Mononuclear cell (primary cell): ENCODE measurements at regions not wholly inside any gene's neighbourhood (a gene's known extent, or its start where the extent isn't known, plus 50 kb on each side); places are given as distances from the start of the nearest gene placed in this dataset.
"Not testable (repeated sequence)": the region's sequence is repeated elsewhere in the genome, so short reads cannot be mapped to it uniquely, and the experiment has no call there.

ENCODE experiments used
- H3K27me3 ChIP-seq: 2 replicates; pipeline ENCODE4 v1.6.0; 2011; ENCODE audit warnings: low read length, control low read depth; ENCODE audit not compliant: insufficient read depth
- H3K4me1 ChIP-seq: 2 replicates; pipeline ENCODE4 v1.5.1; 2011; ENCODE audit warnings: mild to moderate bottlenecking, low read length, control low read depth; ENCODE audit not compliant: insufficient read depth
- H3K4me3 ChIP-seq: 2 replicates; pipeline ENCODE4 v1.5.1; 2011; ENCODE audit warnings: mild to moderate bottlenecking, low read length, moderate library complexity
- H3K9me3 ChIP-seq: 2 replicates; pipeline ENCODE4 v1.5.1; 2011; ENCODE audit warnings: low read depth, mild to moderate bottlenecking, control low read depth, low read length

DNA sequence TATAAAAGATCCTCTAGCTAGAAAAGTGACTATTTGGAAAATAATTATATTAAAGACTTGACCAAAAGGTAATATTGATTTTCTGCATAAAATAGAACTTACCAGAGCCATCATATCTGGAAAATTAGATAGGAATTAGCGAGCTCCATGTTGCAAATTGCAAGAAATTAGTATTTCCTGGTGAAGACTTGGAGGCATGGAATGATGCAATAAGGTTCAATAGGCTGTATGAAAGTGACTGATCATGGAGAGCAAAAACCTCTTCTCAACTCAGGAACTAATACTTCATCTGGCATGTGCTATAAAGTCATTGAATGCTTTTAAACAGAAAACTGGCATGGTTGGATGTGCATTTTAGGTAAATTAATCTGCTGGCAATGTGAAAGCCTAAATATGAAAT is 66.3 kb upstream of the UFM1 start:
- Histone ChIP-seq H3K9me3 (no peaks in the 10 kb centered on the region), H3K4me3 (no peak overlapping the region), H3K4me1 (no peaks in the 10 kb centered on the region), H3K27me3 (no peaks in the 10 kb centered on the region)

DNA sequence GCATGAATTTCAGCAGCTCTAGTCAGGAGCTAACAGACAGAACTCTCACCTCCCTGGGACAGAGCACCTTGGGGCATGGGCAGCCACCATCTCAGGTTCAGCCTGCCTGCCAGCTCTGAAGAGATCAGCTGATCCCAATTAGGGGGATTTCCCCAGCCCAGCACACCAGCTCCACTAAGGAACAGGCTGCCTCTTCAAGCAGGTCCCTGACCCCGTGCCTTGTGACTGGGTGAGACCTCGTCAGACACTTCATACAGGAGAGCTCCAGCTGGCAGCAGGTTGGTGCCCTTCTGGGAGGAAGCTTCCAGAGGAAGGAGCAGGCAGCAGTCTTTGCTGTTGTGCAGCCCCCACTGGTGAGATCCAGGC is 84.5 kb upstream of the UFM1 start:
- Histone ChIP-seq H3K4me3 (no peak overlapping the region), H3K9me3 (no peaks in the 10 kb centered on the region), H3K4me1 (no peaks in the 10 kb centered on the region), H3K27me3 (no peaks in the 10 kb centered on the region)

DNA sequence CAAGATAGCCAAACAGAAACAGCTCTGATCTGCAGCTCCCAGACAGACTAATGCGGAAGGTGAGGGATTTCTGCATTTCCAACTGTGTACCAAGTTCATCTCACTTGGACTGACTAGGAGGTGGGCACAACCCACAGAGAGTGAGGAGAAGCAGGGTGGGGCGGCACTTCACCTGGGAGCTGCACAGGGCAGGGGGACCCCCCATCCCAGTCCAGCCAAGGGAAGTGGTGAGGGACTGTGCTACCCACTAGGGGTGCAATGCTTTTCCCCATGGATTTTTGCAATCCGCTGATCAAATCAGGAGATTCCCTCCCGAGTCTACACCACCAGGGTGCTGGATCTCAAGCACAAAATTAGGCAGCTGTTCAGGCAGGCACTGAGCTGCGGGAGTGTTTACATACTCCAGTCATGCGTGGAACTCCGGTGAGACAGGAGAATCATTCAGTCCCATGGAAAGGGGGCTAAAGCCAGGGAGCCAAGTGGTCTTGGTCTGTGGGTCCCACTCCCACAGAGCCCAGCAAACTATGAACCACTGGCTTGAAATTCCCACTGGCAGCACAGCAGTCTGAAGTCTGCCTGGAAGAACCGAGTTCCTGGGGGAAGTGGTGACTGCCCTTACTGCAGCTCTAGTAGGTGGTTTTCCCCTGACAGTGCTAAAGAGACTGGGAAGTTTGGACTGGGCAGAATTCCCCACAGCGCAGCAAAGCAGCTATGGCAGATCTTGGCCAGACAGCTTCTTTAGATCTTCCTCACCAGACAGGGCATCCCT is 85.1 kb upstream of the UFM1 start:
- Histone ChIP-seq H3K4me1 (no peaks in the 10 kb centered on the region), H3K27me3 (no peaks in the 10 kb centered on the region), H3K4me3 (no peak overlapping the region), H3K9me3 (no peaks in the 10 kb centered on the region)

DNA sequence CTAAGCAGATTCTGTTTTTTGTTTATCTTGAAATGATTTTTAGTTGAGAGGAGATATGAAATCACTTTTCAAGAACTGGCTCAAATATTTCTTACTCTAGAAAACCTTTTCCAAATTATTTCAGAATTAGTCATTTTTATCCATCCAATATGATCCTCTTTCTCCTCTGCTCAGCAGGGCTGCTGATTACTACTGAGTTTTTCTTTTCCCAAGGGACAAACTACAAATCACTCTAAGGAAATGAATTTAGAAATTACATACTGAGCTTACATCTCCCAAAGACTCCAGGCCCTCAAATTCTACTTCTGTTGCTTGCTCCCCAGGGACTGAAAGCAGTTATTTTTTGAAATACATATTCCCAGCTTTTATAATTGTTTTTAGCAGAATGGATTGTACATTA is 87.4 kb upstream of the UFM1 start:
- no peaks in the 10 kb centered on the region for H3K27me3 ChIP-seq
- no peak overlapping the region for H3K4me3 ChIP-seq
- no peaks in the 10 kb centered on the region for H3K9me3 ChIP-seq
- H3K4me1 ChIP-seq = no peaks in the 10 kb centered on the region

DNA sequence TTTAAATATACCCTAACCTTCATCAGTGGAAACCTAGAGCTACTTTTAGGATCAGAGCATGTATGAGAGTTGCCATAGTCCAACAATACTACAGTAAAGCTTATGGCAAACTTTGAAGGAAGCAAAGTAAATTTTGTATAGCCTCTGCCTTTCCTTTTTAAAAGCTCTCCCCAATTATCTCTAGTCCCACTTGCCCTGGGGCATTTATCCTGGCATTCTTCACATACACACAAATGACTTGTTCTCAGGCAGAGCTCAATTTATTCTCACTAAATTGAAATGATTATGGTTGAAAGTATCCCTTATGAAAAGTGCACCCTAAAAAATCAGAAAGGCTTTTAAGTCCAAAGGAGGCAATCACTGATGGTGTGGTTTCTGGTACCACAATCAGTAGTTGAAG is 94.1 kb upstream of the UFM1 start:
- no peaks in the 10 kb centered on the region for H3K27me3 ChIP-seq
- no peaks in the 10 kb centered on the region for H3K4me1 ChIP-seq
- H3K4me3 ChIP-seq = no peak overlapping the region
- H3K9me3 ChIP-seq = no peaks in the 10 kb centered on the region

DNA sequence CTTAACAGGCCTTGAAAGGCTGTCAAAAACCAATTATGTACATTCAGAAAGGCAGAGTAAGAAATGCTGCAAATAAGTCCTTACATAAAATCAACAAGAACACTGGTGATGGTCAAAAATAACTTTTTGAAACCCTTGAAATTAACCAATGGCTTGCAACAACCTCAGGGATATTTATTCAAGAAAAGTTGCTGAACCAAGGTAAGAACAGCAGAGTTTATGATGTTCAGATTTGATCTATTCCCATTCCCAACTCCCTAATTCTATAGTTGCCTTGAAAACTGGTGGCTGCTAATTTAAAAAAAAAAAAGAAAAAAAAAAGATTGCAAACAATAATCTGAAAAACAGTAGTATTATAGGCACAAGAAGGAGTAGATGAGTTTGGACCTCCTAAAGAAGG is 109.8 kb upstream of the UFM1 start:
- H3K4me1 ChIP-seq = no peaks in the 10 kb centered on the region
- H3K4me3 ChIP-seq = no peak overlapping the region
- H3K9me3 ChIP-seq = no peaks in the 10 kb centered on the region
- H3K27me3 ChIP-seq = no peaks in the 10 kb centered on the region

DNA sequence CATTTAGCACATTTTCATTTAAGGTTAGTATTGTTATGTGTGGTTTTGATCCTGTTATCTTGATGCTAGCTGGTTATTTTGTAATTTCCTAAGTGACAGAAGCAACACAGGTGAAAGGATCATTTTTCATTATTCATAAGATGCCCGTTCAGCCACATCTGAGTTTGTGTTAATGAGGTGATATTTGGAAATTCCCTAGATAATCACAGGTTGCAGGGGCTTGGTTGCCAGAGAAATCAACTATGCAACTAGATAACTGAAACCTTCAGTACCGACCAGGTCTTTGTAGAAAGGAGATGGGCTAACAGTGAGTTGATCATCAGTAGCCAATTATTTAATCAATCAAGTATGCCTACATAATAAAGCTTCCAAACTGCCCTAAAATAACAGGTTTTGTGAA is 121.3 kb upstream of the UFM1 start:
- no peaks in the 10 kb centered on the region for H3K4me1 ChIP-seq
- H3K27me3 ChIP-seq = no peaks in the 10 kb centered on the region
- H3K9me3 ChIP-seq = no peaks in the 10 kb centered on the region
- H3K4me3 ChIP-seq = no peak overlapping the region

DNA sequence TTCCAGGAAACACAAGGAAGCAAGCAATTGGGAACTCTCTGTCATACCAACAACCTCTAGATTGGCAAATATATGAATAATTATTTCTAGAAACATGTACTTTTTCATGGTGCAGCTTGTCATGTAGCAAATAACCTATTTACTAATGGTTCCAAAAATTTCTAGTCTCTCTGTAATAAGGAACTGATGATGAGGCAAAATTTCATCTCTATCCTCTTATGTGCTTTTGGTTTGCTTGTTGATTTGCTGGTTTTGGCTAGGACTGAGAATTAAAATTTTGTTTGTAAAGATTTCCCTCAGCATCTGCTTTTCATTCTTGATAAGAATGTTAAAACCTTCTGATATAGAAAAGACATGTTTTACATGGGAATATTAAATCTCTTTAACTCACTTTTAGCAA is 123.2 kb upstream of the UFM1 start:
- Histone ChIP-seq H3K9me3 (no peaks in the 10 kb centered on the region), H3K4me1 (no peaks in the 10 kb centered on the region), H3K27me3 (no peaks in the 10 kb centered on the region), H3K4me3 (no peak overlapping the region)

DNA sequence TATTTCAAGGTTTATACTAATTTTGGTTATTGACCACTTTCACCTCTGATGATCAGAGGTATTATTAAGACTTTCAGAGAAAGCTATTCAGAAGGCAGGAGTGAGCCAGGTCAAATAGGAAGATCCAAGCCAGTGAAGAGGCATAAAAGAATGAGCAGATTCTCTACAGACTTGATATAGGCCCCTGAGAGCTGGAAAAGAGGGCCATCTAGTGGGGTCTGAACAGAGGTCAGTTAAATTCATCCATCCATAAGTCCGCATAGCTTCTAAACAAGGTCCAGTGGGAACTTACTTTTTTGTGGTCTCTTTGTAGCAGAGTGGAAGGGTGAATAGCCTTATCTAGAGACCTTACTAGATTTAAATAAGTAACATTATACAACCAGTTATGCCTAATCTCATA is 126.6 kb upstream of the UFM1 start:
- H3K27me3 ChIP-seq = no peaks in the 10 kb centered on the region
- no peak overlapping the region for H3K4me3 ChIP-seq
- no peaks in the 10 kb centered on the region for H3K4me1 ChIP-seq
- H3K9me3 ChIP-seq = no peaks in the 10 kb centered on the region

DNA sequence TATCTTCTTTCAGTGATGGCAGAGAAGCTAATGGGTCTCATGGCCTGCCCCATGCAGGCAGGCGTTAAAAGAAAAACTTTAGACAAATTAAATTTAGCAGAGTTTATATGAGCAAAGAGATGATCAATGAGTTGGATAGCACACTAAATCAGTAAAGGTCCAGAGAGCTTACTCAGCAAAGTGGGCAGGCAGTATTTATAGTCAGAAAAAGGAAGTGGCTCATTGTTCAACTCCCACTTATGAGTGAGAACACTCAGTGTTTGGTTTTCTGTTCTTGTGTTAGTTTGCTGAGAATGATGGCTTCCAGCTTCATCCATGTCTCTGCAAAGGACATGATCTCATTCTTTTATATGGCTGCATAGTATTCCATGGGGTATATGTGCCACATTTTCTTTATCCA is 128.5 kb upstream of the UFM1 start:
- H3K4me1 ChIP-seq, H3K4me3 ChIP-seq: not testable (repeated sequence)

DNA sequence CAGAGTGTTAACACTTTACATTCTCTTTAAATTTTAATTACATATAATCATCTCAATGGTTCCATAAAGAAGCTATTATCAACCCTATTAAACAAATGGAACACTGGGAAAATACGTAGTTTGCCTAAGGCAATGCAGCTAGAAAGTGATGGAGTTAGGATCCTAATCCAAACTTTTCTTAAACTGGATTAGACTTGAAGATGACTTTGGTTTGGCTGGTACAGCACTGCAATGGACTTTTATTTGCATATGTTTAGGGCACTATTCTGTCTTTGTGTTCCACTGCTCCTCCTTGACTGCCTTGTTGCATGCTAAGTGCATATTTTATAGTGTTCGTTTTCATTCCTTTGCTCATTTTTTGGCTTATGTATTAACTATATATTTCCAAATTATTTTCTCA is 133.5 kb upstream of the UFM1 start:
- no peak overlapping the region for H3K4me3 ChIP-seq
- no peaks in the 10 kb centered on the region for H3K27me3 ChIP-seq
- H3K9me3 ChIP-seq = no peaks in the 10 kb centered on the region
- H3K4me1 ChIP-seq = no peaks in the 10 kb centered on the region

More for the DNA sequence above, 128.5 kb upstream of the UFM1 start:
- not testable (repeated sequence) for H3K9me3 ChIP-seq, H3K27me3 ChIP-seq

DNA sequence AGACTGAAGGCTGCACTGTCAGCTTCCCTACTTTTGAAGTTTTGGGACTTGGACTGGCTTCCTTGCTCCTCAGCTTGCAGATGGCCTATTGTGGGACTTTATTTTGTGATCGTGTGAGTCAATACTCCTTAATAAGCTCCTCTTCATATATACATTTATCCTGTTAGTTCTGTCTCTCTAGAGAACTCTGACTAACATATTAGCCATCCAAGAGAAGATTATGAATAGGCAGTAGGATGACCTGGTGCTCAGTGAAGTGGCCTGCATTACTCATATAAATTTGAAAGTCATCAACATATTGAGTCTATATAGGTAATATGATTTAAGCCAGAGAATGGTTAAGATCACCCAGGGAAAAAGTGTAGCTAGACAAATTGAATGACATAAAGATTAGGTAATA is 136.3 kb upstream of the UFM1 start:
- Histone ChIP-seq H3K27me3 (no peaks in the 10 kb centered on the region), H3K9me3 (no peaks in the 10 kb centered on the region), H3K4me3 (no peak overlapping the region), H3K4me1 (no peaks in the 10 kb centered on the region)

DNA sequence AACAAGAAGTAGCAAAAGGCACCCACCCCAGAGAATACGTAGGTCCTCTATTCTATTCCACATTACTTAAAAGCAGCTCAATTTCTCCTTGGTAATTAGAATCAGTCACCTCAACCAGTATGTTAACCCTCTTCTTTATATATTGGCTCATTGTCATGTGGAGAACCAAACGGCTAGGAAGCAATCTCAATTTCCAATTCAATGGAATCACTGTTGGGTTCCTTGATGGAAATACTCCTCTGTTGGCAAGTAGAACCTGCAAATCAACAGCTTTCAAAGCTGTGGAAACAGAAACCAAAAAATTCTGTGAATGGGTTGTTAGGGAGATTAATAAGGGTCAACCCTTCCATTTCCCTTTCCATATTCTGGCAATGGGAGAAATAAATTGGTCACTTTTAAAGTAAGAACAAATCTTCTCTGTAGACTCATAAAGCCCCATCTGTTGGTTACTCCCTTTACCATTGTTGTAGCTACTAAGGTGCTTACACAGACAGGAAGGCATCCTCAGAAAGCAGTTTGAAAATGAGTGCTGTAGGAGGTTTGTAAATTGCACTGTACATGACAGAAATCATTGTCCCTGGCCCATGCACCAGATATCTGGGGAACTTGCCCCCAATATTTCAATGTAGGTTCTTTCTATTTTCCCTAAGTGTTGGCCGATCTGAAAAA is 138.6 kb upstream of the UFM1 start:
- no peak overlapping the region for H3K4me3 ChIP-seq
- H3K4me1 ChIP-seq = no peaks in the 10 kb centered on the region
- no peaks in the 10 kb centered on the region for H3K9me3 ChIP-seq
- H3K27me3 ChIP-seq = no peaks in the 10 kb centered on the region

DNA sequence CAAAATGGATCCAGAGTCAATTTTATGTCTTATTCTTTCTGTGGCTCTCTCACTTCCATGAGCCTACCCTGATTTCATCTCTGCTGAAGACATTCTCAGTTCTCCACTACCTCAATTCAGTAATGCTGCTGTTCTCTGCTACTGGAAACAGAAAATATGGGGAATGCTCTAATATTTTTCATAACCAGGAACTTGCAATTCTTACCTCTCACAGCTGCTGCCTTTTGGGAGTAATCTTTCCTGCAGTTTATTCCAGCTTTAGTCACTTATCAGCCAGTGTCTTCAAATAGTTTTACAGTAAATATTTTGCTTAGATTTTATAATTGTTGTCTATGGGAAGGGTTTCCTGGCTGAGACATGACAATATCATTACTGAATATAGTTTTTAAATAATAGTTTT is 145.1 kb upstream of the UFM1 start:
- H3K4me1 ChIP-seq = no peaks in the 10 kb centered on the region

DNA sequence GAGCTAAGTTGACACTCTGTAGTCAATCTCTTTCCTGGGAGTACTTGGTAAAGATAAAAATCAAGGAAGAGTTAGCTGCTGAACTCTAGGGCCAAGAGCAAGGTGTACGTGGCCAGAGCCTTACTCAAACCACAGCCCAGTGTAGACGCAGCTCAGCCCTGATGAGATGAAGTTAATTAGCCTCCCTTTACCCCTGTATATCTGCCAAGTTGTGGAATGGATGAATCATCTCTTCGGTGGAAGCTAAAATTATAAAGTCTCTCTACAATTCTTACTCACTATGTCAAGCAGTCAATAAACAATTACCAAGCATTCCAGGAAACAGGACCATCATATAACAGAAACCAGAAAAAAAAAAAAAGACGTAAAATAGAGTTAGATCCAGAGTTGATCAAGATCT is 146.9 kb upstream of the UFM1 start:
- H3K9me3 ChIP-seq = no peaks in the 10 kb centered on the region

More for the DNA sequence above, 145.1 kb upstream of the UFM1 start:
- Histone ChIP-seq H3K4me3 (no peak overlapping the region), H3K9me3 (no peaks in the 10 kb centered on the region), H3K27me3 (no peaks in the 10 kb centered on the region)

DNA sequence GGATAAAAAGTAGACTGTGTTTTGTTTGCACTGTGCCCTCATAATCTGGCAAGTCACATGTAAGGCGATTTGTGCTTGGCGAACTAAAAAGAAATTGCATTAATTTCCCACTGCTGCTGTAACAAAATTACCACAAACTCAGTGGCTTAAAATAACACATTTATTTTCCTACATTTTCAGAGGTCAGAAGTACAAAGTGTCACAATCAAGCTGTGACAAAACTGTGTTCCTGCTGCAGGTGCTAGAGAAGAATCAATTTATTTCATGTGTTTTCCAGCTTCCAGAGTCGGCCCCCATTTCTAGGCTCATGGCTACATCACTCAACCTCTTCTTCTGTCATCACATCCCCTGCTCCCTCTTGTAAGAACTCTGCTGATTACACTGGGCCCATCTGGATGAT is 158.6 kb upstream of the UFM1 start:
- no peaks in the 10 kb centered on the region for H3K9me3 ChIP-seq
- H3K4me3 ChIP-seq = no peak overlapping the region
- no peaks in the 10 kb centered on the region for H3K4me1 ChIP-seq
- no peaks in the 10 kb centered on the region for H3K27me3 ChIP-seq

More for the DNA sequence above, 146.9 kb upstream of the UFM1 start:
- Histone ChIP-seq H3K4me1 (no peaks in the 10 kb centered on the region), H3K27me3 (no peaks in the 10 kb centered on the region), H3K4me3 (no peak overlapping the region)
